ENCODE measurements at regions not wholly inside any gene's neighbourhood (a gene's known extent, or its start where the extent isn't known, plus 50 kb on each side); places are given as distances from the start of the nearest gene placed in this dataset.

- Histone ChIP-seq H3K4me1 (replicated peaks in 1 of 2) (peaks cover 0 to 7% of the 10 kb centered on the region in 2 donors), H3K27me3 (no peaks in the 10 kb centered on the region), H3K27ac (peak overlapping the region in 3 of 5 donors; percentile 27 to 83 (median 62)), H3K4me3 (no peak overlapping the region), H3K9me3 (replicated peaks in 1 of 3) (no peaks in the 10 kb centered on the region), H3K36me3 (replicated peaks in 1 of 2) (no peaks in the 10 kb centered on the region)
- TF ChIP-seq POLR2A (IDR thresholded peaks at IDR 0.05) (no peak), CTCF (IDR thresholded peaks at IDR 0.05) (no peak)
- intact Hi-C loops (cut with DNase I), result no loop called here
- no peak for DNase-seq
- 54 to 82% (median 66%) methylated on average over 1 of the region's 1 CpG for WGBS, 4 donors
Observed at GRCh38 chr6:134436950-134437349, 119.0 kb upstream of the SGK1 start.

GRCh38 chr6:134436281-134436815, 118.4 kb upstream of the SGK1 start:
- Histone ChIP-seq H3K27ac (peak overlapping the region in 4 of 5 donors; percentile 17 to 83 (median 44)), H3K9me3 (replicated peaks in 1 of 3) (no peaks in the 10 kb centered on the region), H3K4me1 (replicated peaks in 1 of 2) (peaks cover 0 to 7% of the 10 kb centered on the region in 2 donors), H3K4me3 (peak overlapping the region in 1 of 4 donors; percentile 31), H3K27me3 (no peaks in the 10 kb centered on the region), H3K36me3 (replicated peaks in 1 of 2) (no peaks in the 10 kb centered on the region)
- DNase-seq, result peak; percentile 58 to 89 (median 86)
- 28 to 34% (median 31%) methylated on average over 9 of the region's 9 CpGs for WGBS, 4 donors
- TF ChIP-seq CTCF (IDR thresholded peaks at IDR 0.05), result no peak
- TF ChIP-seq POLR2A (IDR thresholded peaks at IDR 0.05), result no peak
- intact Hi-C loops (cut with DNase I), result no loop called here

GRCh38 chr6:134435814-134436280, 117.9 kb upstream of the SGK1 start:
- H3K27ac ChIP-seq, result peak overlapping the region in 1 of 5 donors; percentile 83
- peaks cover 0 to 7% of the 10 kb centered on the region in 2 donors for H3K4me1 ChIP-seq (replicated peaks in 1 of 2)
- H3K36me3 ChIP-seq (replicated peaks in 1 of 2), result no peaks in the 10 kb centered on the region
- H3K4me3 ChIP-seq, result peak overlapping the region in 1 of 4 donors; percentile 31
- no peaks in the 10 kb centered on the region for H3K27me3 ChIP-seq
- TF ChIP-seq CTCF (IDR thresholded peaks at IDR 0.05) (no peak), POLR2A (IDR thresholded peaks at IDR 0.05) (no peak)
- intact Hi-C loops (cut with DNase I), result no loop called here
- WGBS, 4 donors, result 44 to 66% (median 54%) methylated on average over 3 of the region's 3 CpGs
- no peaks in the 10 kb centered on the region for H3K9me3 ChIP-seq (replicated peaks in 1 of 3)
- no peak for DNase-seq

GRCh38 chr6:134434019-134434942, 116.4 kb upstream of the SGK1 start:
- TF ChIP-seq POLR2A (IDR thresholded peaks at IDR 0.05) (no peak), CTCF (IDR thresholded peaks at IDR 0.05) (no peak)
- Histone ChIP-seq H3K9me3 (replicated peaks in 1 of 3) (no peaks in the 10 kb centered on the region), H3K36me3 (replicated peaks in 1 of 2) (no peaks in the 10 kb centered on the region), H3K27ac (no peak overlapping the region), H3K27me3 (no peaks in the 10 kb centered on the region), H3K4me3 (no peak overlapping the region), H3K4me1 (replicated peaks in 1 of 2) (peaks cover 0 to 7% of the 10 kb centered on the region in 2 donors)
- intact Hi-C loops (cut with DNase I), result no loop called here
- DNase-seq, result no peak
- WGBS, 4 donors, result 86 to 89% (median 87%) methylated on average over 9 of the region's 9 CpGs

Measured in adrenal gland (tissue), 9 donors.